ENCODE measurements at regions not wholly inside any gene's neighbourhood (a gene's known extent, or its start where the extent isn't known, plus 50 kb on each side); places are given as distances from the start of the nearest gene placed in this dataset.

- TF ChIP-seq CTCF (IDR thresholded peaks at IDR 0.05; ENCODE audit: insufficient read depth, low read depth, low read length) = no peak
- TF ChIP-seq EZH2 (IDR thresholded peaks at IDR 0.05; ENCODE audit: insufficient read depth, low read length) = no peak
Observed at GRCh38 chr13:85557691-85558467, 241.3 kb downstream of the SLITRK6 start.

Data from astrocyte (in vitro differentiated cells and primary cell).